BLaER1 (cell line): ENCODE measurements at regions not wholly inside any gene's neighbourhood (a gene's known extent, or its start where the extent isn't known, plus 50 kb on each side); places are given as distances from the start of the nearest gene placed in this dataset.

Experiments
- H3K27ac ChIP-seq: shearing (Covaris generic); formaldehyde crosslinking; 2 replicates; pipeline ENCODE4 v1.8.1; 2022
- H3K27me3 ChIP-seq: shearing (Covaris generic); formaldehyde crosslinking; 2 replicates; pipeline ENCODE4 v1.8.1; 2022
- H3K36me3 ChIP-seq: shearing (Covaris generic); formaldehyde crosslinking; 2 replicates; pipeline ENCODE4 v1.8.1; 2022
- H3K4me1 ChIP-seq: shearing (Covaris generic); formaldehyde crosslinking; 2 replicates; pipeline ENCODE4 v1.8.1; 2022
- H3K4me2 ChIP-seq: shearing (Covaris generic); formaldehyde crosslinking; 2 replicates; pipeline ENCODE4 v1.8.1; 2022
- H3K4me3 ChIP-seq: shearing (Covaris generic); formaldehyde crosslinking; 2 replicates; pipeline ENCODE4 v1.8.1; 2022
- H3K9ac ChIP-seq: shearing (Covaris generic); formaldehyde crosslinking; 2 replicates; pipeline ENCODE4 v1.8.1; 2022
- H3K9me3 ChIP-seq: shearing (Covaris generic); formaldehyde crosslinking; 2 replicates; pipeline ENCODE4 v1.8.1; 2022
- H4K20me1 ChIP-seq: shearing (Covaris generic); formaldehyde crosslinking; 2 replicates; pipeline ENCODE4 v1.8.1; 2022
- Cebpa-rat ChIP-seq: shearing (Covaris generic); IDR thresholded peaks from 2 replicates; pipeline ENCODE4 v1.8.1; 2022

GRCh38 chr18:77866351-77866750, 616.7 kb downstream of the GALR1 start:
- no peaks in the 10 kb centered on the region for H3K27me3 ChIP-seq
- no peak for TF ChIP-seq Cebpa-rat
- no peaks in the 10 kb centered on the region for H3K4me1 ChIP-seq
- H3K9me3 ChIP-seq: no peaks in the 10 kb centered on the region
- no peaks in the 10 kb centered on the region for H4K20me1 ChIP-seq
- no peak overlapping the region for H3K27ac ChIP-seq
- H3K9ac ChIP-seq: no peak overlapping the region
- H3K4me2 ChIP-seq: no peak overlapping the region
- no peaks in the 10 kb centered on the region for H3K36me3 ChIP-seq
- H3K4me3 ChIP-seq: no peak overlapping the region

GRCh38 chr18:77870199-77870598, 620.6 kb downstream of the GALR1 start:
- H3K4me1 ChIP-seq: no peaks in the 10 kb centered on the region
- H3K36me3 ChIP-seq: no peaks in the 10 kb centered on the region
- no peak overlapping the region for H3K9ac ChIP-seq
- no peak overlapping the region for H3K4me3 ChIP-seq
- no peaks in the 10 kb centered on the region for H4K20me1 ChIP-seq
- no peaks in the 10 kb centered on the region for H3K27me3 ChIP-seq
- TF ChIP-seq Cebpa-rat: no peak
- H3K4me2 ChIP-seq: no peak overlapping the region
- no peaks in the 10 kb centered on the region for H3K9me3 ChIP-seq
- no peak overlapping the region for H3K27ac ChIP-seq

- Histone ChIP-seq H4K20me1 (no peaks in the 10 kb centered on the region), H3K9me3 (no peaks in the 10 kb centered on the region), H3K27me3 (no peaks in the 10 kb centered on the region), H3K4me2 (no peak overlapping the region), H3K4me3 (no peak overlapping the region), H3K9ac (no peak overlapping the region), H3K36me3 (no peaks in the 10 kb centered on the region), H3K27ac (no peak overlapping the region), H3K4me1 (no peaks in the 10 kb centered on the region)
- TF ChIP-seq Cebpa-rat: no peak
These were observed 621.2 kb downstream of the GALR1 start for GRCh38 chr18:77870894-77871293.

- no peak overlapping the region for H3K9ac ChIP-seq
- TF ChIP-seq Cebpa-rat: no peak
- H3K27me3 ChIP-seq: no peaks in the 10 kb centered on the region
- H3K4me1 ChIP-seq: no peaks in the 10 kb centered on the region
- no peaks in the 10 kb centered on the region for H3K9me3 ChIP-seq
- H3K4me3 ChIP-seq: no peak overlapping the region
- H3K27ac ChIP-seq: no peak overlapping the region
- H3K4me2 ChIP-seq: no peak overlapping the region
- H4K20me1 ChIP-seq: no peaks in the 10 kb centered on the region
- no peaks in the 10 kb centered on the region for H3K36me3 ChIP-seq
These were observed 622.5 kb downstream of the GALR1 start for GRCh38 chr18:77872166-77872565.

- Histone ChIP-seq H3K4me3 (no peak overlapping the region), H3K27ac (no peak overlapping the region), H4K20me1 (no peaks in the 10 kb centered on the region; the same call in 1 of the 2 replicates), H3K9me3 (no peaks in the 10 kb centered on the region), H3K27me3 (no peaks in the 10 kb centered on the region), H3K4me2 (no peak overlapping the region), H3K9ac (no peak overlapping the region), H3K4me1 (no peaks in the 10 kb centered on the region), H3K36me3 (no peaks in the 10 kb centered on the region)
- TF ChIP-seq Cebpa-rat: no peak
These were observed 626.7 kb downstream of the GALR1 start for GRCh38 chr18:77876319-77876865.

GRCh38 chr18:77879829-77880228, 630.2 kb downstream of the GALR1 start:
- Histone ChIP-seq H3K27me3 (no peaks in the 10 kb centered on the region), H3K4me1 (no peaks in the 10 kb centered on the region), H3K4me2 (no peak overlapping the region), H4K20me1 (no peaks in the 10 kb centered on the region; the same call in 1 of the 2 replicates), H3K4me3 (no peak overlapping the region), H3K9ac (no peak overlapping the region), H3K27ac (no peak overlapping the region), H3K36me3 (no peaks in the 10 kb centered on the region), H3K9me3 (0 out of 2 replicates have a peak, but pooled peaks cover 3% of the 10 kb centered on the region)
- no peak for TF ChIP-seq Cebpa-rat

GRCh38 chr18:77884454-77884853, 634.8 kb downstream of the GALR1 start:
- no peaks in the 10 kb centered on the region for H3K27me3 ChIP-seq
- H3K4me3 ChIP-seq: no peak overlapping the region
- no peak overlapping the region for H3K4me2 ChIP-seq
- no peaks in the 10 kb centered on the region for H3K4me1 ChIP-seq
- H3K9me3 ChIP-seq: 0 out of 2 replicates have a peak, but pooled peaks cover 3% of the 10 kb centered on the region
- H3K27ac ChIP-seq: no peak overlapping the region
- H3K36me3 ChIP-seq: no peaks in the 10 kb centered on the region
- TF ChIP-seq Cebpa-rat: no peak
- H4K20me1 ChIP-seq: no peaks in the 10 kb centered on the region; the same call in 1 of the 2 replicates
- no peak overlapping the region for H3K9ac ChIP-seq

- Histone ChIP-seq H3K4me1 (no peaks in the 10 kb centered on the region), H3K4me3 (no peak overlapping the region), H3K4me2 (no peak overlapping the region), H3K27me3 (no peaks in the 10 kb centered on the region), H3K27ac (no peak overlapping the region), H4K20me1 (no peaks in the 10 kb centered on the region), H3K9me3 (0 out of 2 replicates have a peak, but pooled peaks cover 4% of the 10 kb centered on the region), H3K36me3 (no peaks in the 10 kb centered on the region), H3K9ac (no peak overlapping the region)
- no peak; the same call in 1 of the 2 replicates for TF ChIP-seq Cebpa-rat
These were observed 644.4 kb downstream of the GALR1 start for GRCh38 chr18:77894060-77894459.

GRCh38 chr18:77895250-77895649, 645.6 kb downstream of the GALR1 start:
- H3K4me2 ChIP-seq: no peak overlapping the region
- H3K27me3 ChIP-seq: no peaks in the 10 kb centered on the region
- peaks cover 9% of the 10 kb centered on the region; the same call in 1 of the 2 replicates for H3K9me3 ChIP-seq
- no peak overlapping the region for H3K9ac ChIP-seq
- no peaks in the 10 kb centered on the region for H3K36me3 ChIP-seq
- no peak overlapping the region for H3K27ac ChIP-seq
- TF ChIP-seq Cebpa-rat: no peak
- H3K4me1 ChIP-seq: no peaks in the 10 kb centered on the region
- no peaks in the 10 kb centered on the region for H4K20me1 ChIP-seq
- H3K4me3 ChIP-seq: no peak overlapping the region

- H3K4me1 ChIP-seq: no peaks in the 10 kb centered on the region
- H3K9ac ChIP-seq: no peak overlapping the region
- no peak overlapping the region for H3K4me3 ChIP-seq
- H3K4me2 ChIP-seq: no peak overlapping the region
- peaks cover 6% of the 10 kb centered on the region; the same call in 1 of the 2 replicates for H3K9me3 ChIP-seq
- H3K36me3 ChIP-seq: no peaks in the 10 kb centered on the region
- no peaks in the 10 kb centered on the region for H3K27me3 ChIP-seq
- TF ChIP-seq Cebpa-rat: no peak
- H3K27ac ChIP-seq: no peak overlapping the region
- H4K20me1 ChIP-seq: no peaks in the 10 kb centered on the region
These were observed 647.1 kb downstream of the GALR1 start for GRCh38 chr18:77896586-77897252.
